ENCODE measurements at regions not wholly inside any gene's neighbourhood (a gene's known extent, or its start where the extent isn't known, plus 50 kb on each side); places are given as distances from the start of the nearest gene placed in this dataset.

GRCh38 chr4:181739031-181739430 lies 504.2 kb upstream of the TENM3 start (continued):
- no peak for TF ChIP-seq CBX2 (IDR thresholded peaks at IDR 0.05; ENCODE audit: low read depth, low read length)
- no peak for TF ChIP-seq CBX2 (CRISPR knock-in tag; IDR thresholded peaks at IDR 0.05; ENCODE audit: low read depth)
- TF ChIP-seq ZNF589 (CRISPR knock-in tag; conservative IDR thresholded peaks at IDR 0.05), result no peak
- TF ChIP-seq SCMH1 (CRISPR knock-in tag; IDR thresholded peaks at IDR 0.05; ENCODE audit: borderline replicate concordance), result no peak
- no peak for TF ChIP-seq ZBTB3 (CRISPR knock-in tag; IDR thresholded peaks at IDR 0.05; ENCODE audit: borderline replicate concordance, low read depth)
- TF ChIP-seq ZBTB40 (IDR thresholded peaks at IDR 0.05), result no peak
- no peak for TF ChIP-seq ZBTB40 (CRISPR knock-in tag; IDR thresholded peaks at IDR 0.05)
- no peak for TF ChIP-seq NR2F6 (IDR thresholded peaks at IDR 0.05)
- no peak for TF ChIP-seq NR2F6 (CRISPR knock-in tag; IDR thresholded peaks at IDR 0.05)
- no peak for TF ChIP-seq ZNF720 (CRISPR knock-in tag; IDR thresholded peaks at IDR 0.05)
- TF ChIP-seq CEBPG (CRISPR knock-in tag; IDR thresholded peaks at IDR 0.05), result no peak
- TF ChIP-seq RCOR2 (CRISPR knock-in tag; IDR thresholded peaks at IDR 0.05), result no peak
- TF ChIP-seq FOSL2 (CRISPR knock-in tag; IDR thresholded peaks at IDR 0.05), result no peak
- no peak for TF ChIP-seq BATF2 (CRISPR knock-in tag; IDR thresholded peaks at IDR 0.05)

Data from HepG2 (cell line).